Trophoblast cell (in vitro differentiated cells and primary cell): ENCODE measurements at regions not wholly inside any gene's neighbourhood (a gene's known extent, or its start where the extent isn't known, plus 50 kb on each side); places are given as distances from the start of the nearest gene placed in this dataset.

Experiments used
- DNase-seq, 2 donors: peaks; one replicate each; pipeline ENCODE4 v3.0.0-alpha.2; 2016
- H2AFZ ChIP-seq: 2 replicates; pipeline ENCODE4 v1.6.1; 2013; ENCODE audit warnings: low read length, moderate library complexity, mild to moderate bottlenecking; ENCODE audit not compliant: insufficient read depth, poor library complexity
- H2AK5ac ChIP-seq: 2 replicates; pipeline ENCODE4 v1.6.1; 2013; ENCODE audit warnings: mild to moderate bottlenecking, low read length
- H2BK120ac ChIP-seq: 2 replicates; pipeline ENCODE4 v1.6.1; 2013; ENCODE audit warnings: low read length, mild to moderate bottlenecking, moderate library complexity; ENCODE audit not compliant: insufficient read depth, poor library complexity
- H2BK12ac ChIP-seq: 2 replicates; pipeline ENCODE4 v1.6.1; 2013; ENCODE audit warnings: mild to moderate bottlenecking, low read length, moderate library complexity
- H2BK5ac ChIP-seq: 2 replicates; pipeline ENCODE4 v1.6.1; 2013; ENCODE audit warnings: low read length, low read depth, moderate library complexity, mild to moderate bottlenecking; ENCODE audit not compliant: poor library complexity
- H3K14ac ChIP-seq: 2 replicates; pipeline ENCODE4 v1.6.1; 2013; ENCODE audit warnings: mild to moderate bottlenecking, low read length
- H3K18ac ChIP-seq: 2 replicates; pipeline ENCODE4 v1.6.1; 2013; ENCODE audit warnings: mild to moderate bottlenecking, low read length
- H3K23ac ChIP-seq: 2 replicates; pipeline ENCODE4 v1.6.1; 2013; ENCODE audit warnings: low read length
- H3K27ac ChIP-seq: 2 replicates; pipeline ENCODE4 v1.5.1; 2013; ENCODE audit warnings: low read depth, mild to moderate bottlenecking, inconsistent platforms, low read length, moderate library complexity
- H3K27me3 ChIP-seq: 2 replicates; pipeline ENCODE4 v1.6.1; 2013; ENCODE audit warnings: inconsistent platforms, mild to moderate bottlenecking, low read length, moderate library complexity; ENCODE audit not compliant: insufficient read depth
- H3K36me3 ChIP-seq, 2 experiments: 1 replicate in 1 of 2; 2 replicates in 1 of 2; pipeline ENCODE4 v1.6.1; 2013; ENCODE audit warnings: low read length in 2 of 2, mild to moderate bottlenecking in 2 of 2, moderate library complexity in 1 of 2; ENCODE audit not compliant: insufficient read depth in 2 of 2, control insufficient read depth in 1 of 2
- H3K4ac ChIP-seq: 2 replicates; pipeline ENCODE4 v1.6.1; 2013; ENCODE audit warnings: low read depth, mild to moderate bottlenecking, low read length, moderate library complexity
- H3K4me1 ChIP-seq, 2 experiments: 1 replicate in 1 of 2; 2 replicates in 1 of 2; pipeline ENCODE4 v1.6.1; 2013; ENCODE audit warnings: low read length in 2 of 2, mild to moderate bottlenecking in 2 of 2, moderate library complexity in 1 of 2; ENCODE audit not compliant: insufficient read depth in 2 of 2, control insufficient read depth in 1 of 2
- H3K4me2 ChIP-seq: 2 replicates; pipeline ENCODE4 v1.6.1; 2013; ENCODE audit warnings: inconsistent platforms, mild to moderate bottlenecking, low read length, moderate library complexity
- H3K4me3 ChIP-seq: 2 replicates; pipeline ENCODE4 v1.5.1; 2013; ENCODE audit warnings: mild to moderate bottlenecking, low read depth, low read length, inconsistent platforms
- H3K79me1 ChIP-seq: one replicate; pipeline ENCODE4 v1.6.1; 2013; ENCODE audit warnings: low read length
- H3K79me2 ChIP-seq: 2 replicates; pipeline ENCODE4 v1.6.1; 2013; ENCODE audit warnings: low read length, mild to moderate bottlenecking; ENCODE audit not compliant: control insufficient read depth, insufficient read depth, poor library complexity
- H3K9ac ChIP-seq: 2 replicates; pipeline ENCODE4 v1.6.1; 2013; ENCODE audit warnings: mild to moderate bottlenecking, low read length
- H3K9me3 ChIP-seq: 2 replicates; pipeline ENCODE4 v1.6.1; 2013; ENCODE audit warnings: low read depth, mild to moderate bottlenecking, control low read depth, inconsistent platforms, low read length; ENCODE audit not compliant: insufficient read depth
- H4K12ac ChIP-seq: 2 replicates; pipeline ENCODE4 v1.6.1; 2013; ENCODE audit warnings: low read depth, mild to moderate bottlenecking, low read length, moderate library complexity
- H4K8ac ChIP-seq: 2 replicates; pipeline ENCODE4 v1.6.1; 2013; ENCODE audit warnings: low read depth, mild to moderate bottlenecking, low read length, moderate library complexity
- H4K91ac ChIP-seq: one replicate; pipeline ENCODE4 v1.6.1; 2013; ENCODE audit warnings: low read depth, mild to moderate bottlenecking, low read length, moderate library complexity
- WGBS: extraction: QIAGEN DNeasy Blood & Tissue Kit; methylation state at CpG from one replicate; pipeline ENCODE4 v1.1.7; 2013; ENCODE audit warnings: missing lambda C conversion rate; ENCODE audit not compliant: insufficient read length, insufficient coverage; ENCODE audit errors: extremely low coverage; 5-methylcytosine and 5-hydroxymethylcytosine counted together

- WGBS, result no CpG with 5 or more reads among the region's 1 CpG
- Histone ChIP-seq H3K79me2 (peaks cover 1% of the 10 kb centered on the region), H4K12ac (no peak overlapping the region), H4K91ac (no peak overlapping the region), H3K9me3 (no peaks in the 10 kb centered on the region), H4K8ac (no peak overlapping the region), H2AFZ (no peak overlapping the region), H3K4me2 (no peak overlapping the region), H2BK12ac (peak overlapping the region; percentile 87), H2AK5ac (no peak overlapping the region), H3K4me1 (peaks cover 2 to 13% of the 10 kb centered on the region in 2 experiments), H3K27ac (no peak overlapping the region), H3K4me3 (no peak overlapping the region), H3K36me3 (no peaks in the 10 kb centered on the region), H3K4ac (no peak overlapping the region), H2BK120ac (no peak overlapping the region), H2BK5ac (peak overlapping the region; percentile 63), H3K27me3 (no peaks in the 10 kb centered on the region), H3K18ac (no peak overlapping the region), H3K14ac (no peak overlapping the region), H3K9ac (no peak overlapping the region), H3K79me1 (peaks cover 11% of the 10 kb centered on the region), H3K23ac (no peak overlapping the region)
- DNase-seq, result peak in 1 of 2 donors; percentile 71
Measured at GRCh38 chr1:228853637-228854036, 118.4 kb downstream of the RHOU start.

DNA sequence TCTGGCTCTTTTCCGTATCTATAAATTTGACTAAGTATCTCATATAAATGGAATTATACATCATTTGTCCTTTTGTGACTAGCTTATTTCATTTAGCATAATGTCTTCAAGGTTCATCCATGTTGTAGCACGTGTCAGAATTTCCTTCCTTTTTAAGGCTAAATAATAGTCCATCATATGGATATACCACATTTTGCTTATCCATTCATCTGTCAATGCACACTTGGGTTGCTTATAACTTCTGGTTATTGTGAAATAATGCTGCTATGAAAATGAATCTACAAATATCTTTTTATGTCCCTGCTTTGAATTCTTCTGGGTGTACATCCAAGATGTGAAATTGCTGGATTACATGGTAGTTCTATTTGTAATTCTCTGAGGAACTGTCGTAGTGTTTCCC is 119.6 kb downstream of the RHOU start:
- Histone ChIP-seq H3K9ac (no peak overlapping the region), H2BK12ac (no peak overlapping the region), H4K91ac (no peak overlapping the region), H3K4me3 (no peak overlapping the region), H2BK5ac (no peak overlapping the region), H3K4ac (no peak overlapping the region), H3K27ac (no peak overlapping the region), H3K27me3 (no peaks in the 10 kb centered on the region), H3K14ac (no peak overlapping the region), H3K9me3 (no peaks in the 10 kb centered on the region), H2AK5ac (no peak overlapping the region), H3K36me3 (no peaks in the 10 kb centered on the region), H2AFZ (no peak overlapping the region), H4K8ac (no peak overlapping the region), H3K4me2 (no peak overlapping the region), H3K79me2 (peaks cover 1% of the 10 kb centered on the region), H3K79me1 (peaks cover 9% of the 10 kb centered on the region), H3K4me1 (peaks cover 2 to 8% of the 10 kb centered on the region in 2 experiments), H4K12ac (no peak overlapping the region), H3K18ac (no peak overlapping the region), H3K23ac (no peak overlapping the region), H2BK120ac (no peak overlapping the region)
- DNase-seq, result no peak
- no CpG with 5 or more reads among the region's 3 CpGs for WGBS

- Histone ChIP-seq H4K91ac (no peak overlapping the region), H4K8ac (no peak overlapping the region), H3K4me3 (no peak overlapping the region), H3K27ac (no peak overlapping the region), H3K14ac (no peak overlapping the region), H3K4ac (no peak overlapping the region), H3K36me3 (no peaks in the 10 kb centered on the region), H2AFZ (no peak overlapping the region), H3K9me3 (no peaks in the 10 kb centered on the region), H2BK12ac (no peak overlapping the region), H2AK5ac (no peak overlapping the region), H3K79me1 (peaks cover 11% of the 10 kb centered on the region), H3K18ac (no peak overlapping the region), H3K9ac (no peak overlapping the region), H3K4me1 (peaks cover 12 to 16% of the 10 kb centered on the region in 2 experiments), H3K27me3 (no peaks in the 10 kb centered on the region), H3K4me2 (no peak overlapping the region), H3K79me2 (peaks cover 1% of the 10 kb centered on the region), H2BK120ac (no peak overlapping the region), H2BK5ac (no peak overlapping the region), H4K12ac (no peak overlapping the region), H3K23ac (no peak overlapping the region)
- no peak for DNase-seq
Measured at GRCh38 chr1:228857611-228858010, 122.3 kb downstream of the RHOU start.

GRCh38 chr1:228860911-228861831 is 125.9 kb downstream of the RHOU start:
- H3K4me3 ChIP-seq, result no peak overlapping the region
- H3K27me3 ChIP-seq, result no peaks in the 10 kb centered on the region
- H3K14ac ChIP-seq, result no peak overlapping the region
- no peak overlapping the region for H2BK5ac ChIP-seq
- H3K9me3 ChIP-seq, result no peaks in the 10 kb centered on the region
- no CpG with 5 or more reads among the region's 16 CpGs for WGBS
- H2AK5ac ChIP-seq, result no peak overlapping the region
- H3K79me2 ChIP-seq, result peaks cover 1% of the 10 kb centered on the region
- H3K4me1 ChIP-seq, result peaks cover 23 to 35% of the 10 kb centered on the region in 2 experiments
- no peaks in the 10 kb centered on the region for H3K36me3 ChIP-seq
- peak overlapping the region; percentile 2 for H4K91ac ChIP-seq
- no peak overlapping the region for H3K4ac ChIP-seq
- peak overlapping the region; percentile 2 for H3K4me2 ChIP-seq
- no peak overlapping the region for H4K8ac ChIP-seq
- no peak overlapping the region for H3K23ac ChIP-seq
- no peak overlapping the region for H3K18ac ChIP-seq
- H3K9ac ChIP-seq, result no peak overlapping the region
- H3K27ac ChIP-seq, result peak overlapping the region; percentile 35
- no peak overlapping the region for H4K12ac ChIP-seq
- peak overlapping the region; percentile 15 for H2BK120ac ChIP-seq
- H3K79me1 ChIP-seq, result peaks cover 16% of the 10 kb centered on the region
- no peak overlapping the region for H2AFZ ChIP-seq
- peak; percentile 55 to 80 for DNase-seq
- H2BK12ac ChIP-seq, result peak overlapping the region; percentile 67
